ENCODE measurements at regions not wholly inside any gene's neighbourhood (a gene's known extent, or its start where the extent isn't known, plus 50 kb on each side); places are given as distances from the start of the nearest gene placed in this dataset.

- no peaks in the 10 kb centered on the region for H3K36me3 ChIP-seq (ENCODE audit: control insufficient read depth in 1 of 2, insufficient read depth in 2 of 2, low read length in 2 of 2)
- H3K9me3 ChIP-seq (ENCODE audit: control insufficient read depth in 1 of 2, low read length in 2 of 2) = peaks cover 31 to 34% of the 10 kb centered on the region in 2 donors
- H3K4me1 ChIP-seq (ENCODE audit: control insufficient read depth in 1 of 2, insufficient read depth in 2 of 2, low read length in 2 of 2) = no peaks in the 10 kb centered on the region
- no peak overlapping the region for H3K27ac ChIP-seq (ENCODE audit: low read depth, low read length)
- no peak overlapping the region for H3K9ac ChIP-seq (ENCODE audit: low read depth in 1 of 2, low read length in 2 of 2)
- H3K4me3 ChIP-seq (ENCODE audit: low read depth in 1 of 2, low read length in 2 of 2) = no peak overlapping the region
- H3K27me3 ChIP-seq (ENCODE audit: control insufficient read depth in 1 of 2, insufficient read depth in 2 of 2, low read length in 2 of 2) = no peaks in the 10 kb centered on the region
Measured at GRCh38 chr12:128120035-128120434, 146.9 kb upstream of the TMEM132C start.

GRCh38 chr12:128121424-128121823 is 145.5 kb upstream of the TMEM132C start:
- H3K4me1 ChIP-seq (ENCODE audit: control insufficient read depth in 1 of 2, insufficient read depth in 2 of 2, low read length in 2 of 2) = no peaks in the 10 kb centered on the region
- H3K9me3 ChIP-seq (ENCODE audit: control insufficient read depth in 1 of 2, low read length in 2 of 2) = peaks cover 32 to 33% of the 10 kb centered on the region in 2 donors
- H3K27ac ChIP-seq (ENCODE audit: low read depth, low read length) = no peak overlapping the region
- H3K9ac ChIP-seq (ENCODE audit: low read depth in 1 of 2, low read length in 2 of 2) = no peak overlapping the region
- H3K27me3 ChIP-seq (ENCODE audit: control insufficient read depth in 1 of 2, insufficient read depth in 2 of 2, low read length in 2 of 2) = no peaks in the 10 kb centered on the region
- no peak overlapping the region for H3K4me3 ChIP-seq (ENCODE audit: low read depth in 1 of 2, low read length in 2 of 2)
- no peaks in the 10 kb centered on the region for H3K36me3 ChIP-seq (ENCODE audit: control insufficient read depth in 1 of 2, insufficient read depth in 2 of 2, low read length in 2 of 2)

- no peaks in the 10 kb centered on the region for H3K4me1 ChIP-seq (ENCODE audit: control insufficient read depth in 1 of 2, insufficient read depth in 2 of 2, low read length in 2 of 2)
- no peak overlapping the region for H3K9ac ChIP-seq (ENCODE audit: low read depth in 1 of 2, low read length in 2 of 2)
- no peak overlapping the region for H3K27ac ChIP-seq (ENCODE audit: low read depth, low read length)
- H3K27me3 ChIP-seq (ENCODE audit: control insufficient read depth in 1 of 2, insufficient read depth in 2 of 2, low read length in 2 of 2) = no peaks in the 10 kb centered on the region
- no peaks in the 10 kb centered on the region for H3K36me3 ChIP-seq (ENCODE audit: control insufficient read depth in 1 of 2, insufficient read depth in 2 of 2, low read length in 2 of 2)
- peaks cover 27 to 32% of the 10 kb centered on the region in 2 donors for H3K9me3 ChIP-seq (ENCODE audit: control insufficient read depth in 1 of 2, low read length in 2 of 2)
- no peak overlapping the region for H3K4me3 ChIP-seq (ENCODE audit: low read depth in 1 of 2, low read length in 2 of 2)
Measured at GRCh38 chr12:128123096-128123495, 143.9 kb upstream of the TMEM132C start.

GRCh38 chr12:128131955-128132354 is 135.0 kb upstream of the TMEM132C start:
- Histone ChIP-seq H3K27me3 (ENCODE audit: control insufficient read depth in 1 of 2, insufficient read depth in 2 of 2, low read length in 2 of 2) (no peaks in the 10 kb centered on the region), H3K4me1 (ENCODE audit: control insufficient read depth in 1 of 2, insufficient read depth in 2 of 2, low read length in 2 of 2) (no peaks in the 10 kb centered on the region), H3K27ac (ENCODE audit: low read depth, low read length) (no peak overlapping the region), H3K36me3 (ENCODE audit: control insufficient read depth in 1 of 2, insufficient read depth in 2 of 2, low read length in 2 of 2) (no peaks in the 10 kb centered on the region), H3K9ac (ENCODE audit: low read depth in 1 of 2, low read length in 2 of 2) (no peak overlapping the region), H3K9me3 (ENCODE audit: control insufficient read depth in 1 of 2, low read length in 2 of 2) (peaks cover 4 to 9% of the 10 kb centered on the region in 2 donors), H3K4me3 (ENCODE audit: low read depth in 1 of 2, low read length in 2 of 2) (no peak overlapping the region)

- peaks cover 4 to 9% of the 10 kb centered on the region in 2 donors for H3K9me3 ChIP-seq (ENCODE audit: control insufficient read depth in 1 of 2, low read length in 2 of 2)
- H3K4me3 ChIP-seq (ENCODE audit: low read depth in 1 of 2, low read length in 2 of 2) = no peak overlapping the region
- no peaks in the 10 kb centered on the region for H3K4me1 ChIP-seq (ENCODE audit: control insufficient read depth in 1 of 2, insufficient read depth in 2 of 2, low read length in 2 of 2)
- H3K27ac ChIP-seq (ENCODE audit: low read depth, low read length) = no peak overlapping the region
- H3K9ac ChIP-seq (ENCODE audit: low read depth in 1 of 2, low read length in 2 of 2) = no peak overlapping the region
- H3K27me3 ChIP-seq (ENCODE audit: control insufficient read depth in 1 of 2, insufficient read depth in 2 of 2, low read length in 2 of 2) = no peaks in the 10 kb centered on the region
- no peaks in the 10 kb centered on the region for H3K36me3 ChIP-seq (ENCODE audit: control insufficient read depth in 1 of 2, insufficient read depth in 2 of 2, low read length in 2 of 2)
Measured at GRCh38 chr12:128133321-128134073, 133.5 kb upstream of the TMEM132C start.

GRCh38 chr12:128137140-128137539 is 129.8 kb upstream of the TMEM132C start:
- Histone ChIP-seq H3K9me3 (ENCODE audit: control insufficient read depth in 1 of 2, low read length in 2 of 2) (peaks cover 4 to 6% of the 10 kb centered on the region in 2 donors), H3K4me3 (ENCODE audit: low read depth in 1 of 2, low read length in 2 of 2) (no peak overlapping the region), H3K4me1 (ENCODE audit: control insufficient read depth in 1 of 2, insufficient read depth in 2 of 2, low read length in 2 of 2) (no peaks in the 10 kb centered on the region), H3K27me3 (ENCODE audit: control insufficient read depth in 1 of 2, insufficient read depth in 2 of 2, low read length in 2 of 2) (no peaks in the 10 kb centered on the region), H3K27ac (ENCODE audit: low read depth, low read length) (no peak overlapping the region), H3K9ac (ENCODE audit: low read depth in 1 of 2, low read length in 2 of 2) (no peak overlapping the region), H3K36me3 (ENCODE audit: control insufficient read depth in 1 of 2, insufficient read depth in 2 of 2, low read length in 2 of 2) (no peaks in the 10 kb centered on the region)

GRCh38 chr12:128138125-128138524 is 128.8 kb upstream of the TMEM132C start:
- no peak overlapping the region for H3K4me3 ChIP-seq (ENCODE audit: low read depth in 1 of 2, low read length in 2 of 2)
- no peaks in the 10 kb centered on the region for H3K4me1 ChIP-seq (ENCODE audit: control insufficient read depth in 1 of 2, insufficient read depth in 2 of 2, low read length in 2 of 2)
- H3K27me3 ChIP-seq (ENCODE audit: control insufficient read depth in 1 of 2, insufficient read depth in 2 of 2, low read length in 2 of 2) = no peaks in the 10 kb centered on the region
- H3K27ac ChIP-seq (ENCODE audit: low read depth, low read length) = no peak overlapping the region
- peaks cover 0 to 3% of the 10 kb centered on the region in 2 donors for H3K9me3 ChIP-seq (ENCODE audit: control insufficient read depth in 1 of 2, low read length in 2 of 2)
- no peaks in the 10 kb centered on the region for H3K36me3 ChIP-seq (ENCODE audit: control insufficient read depth in 1 of 2, insufficient read depth in 2 of 2, low read length in 2 of 2)
- no peak overlapping the region for H3K9ac ChIP-seq (ENCODE audit: low read depth in 1 of 2, low read length in 2 of 2)

- H3K27me3 ChIP-seq (ENCODE audit: control insufficient read depth in 1 of 2, insufficient read depth in 2 of 2, low read length in 2 of 2) = no peaks in the 10 kb centered on the region
- H3K4me1 ChIP-seq (ENCODE audit: control insufficient read depth in 1 of 2, insufficient read depth in 2 of 2, low read length in 2 of 2) = no peaks in the 10 kb centered on the region
- H3K36me3 ChIP-seq (ENCODE audit: control insufficient read depth in 1 of 2, insufficient read depth in 2 of 2, low read length in 2 of 2) = no peaks in the 10 kb centered on the region
- H3K9me3 ChIP-seq (ENCODE audit: control insufficient read depth in 1 of 2, low read length in 2 of 2) = peaks cover 0 to 10% of the 10 kb centered on the region in 2 donors
- no peak overlapping the region for H3K27ac ChIP-seq (ENCODE audit: low read depth, low read length)
- H3K4me3 ChIP-seq (ENCODE audit: low read depth in 1 of 2, low read length in 2 of 2) = no peak overlapping the region
- H3K9ac ChIP-seq (ENCODE audit: low read depth in 1 of 2, low read length in 2 of 2) = no peak overlapping the region
Measured at GRCh38 chr12:128140551-128140950, 126.4 kb upstream of the TMEM132C start.

GRCh38 chr12:128150961-128151360 is 116.0 kb upstream of the TMEM132C start:
- Histone ChIP-seq H3K9me3 (ENCODE audit: control insufficient read depth in 1 of 2, low read length in 2 of 2) (peaks cover 3 to 7% of the 10 kb centered on the region in 2 donors), H3K36me3 (ENCODE audit: control insufficient read depth in 1 of 2, insufficient read depth in 2 of 2, low read length in 2 of 2) (no peaks in the 10 kb centered on the region), H3K4me3 (ENCODE audit: low read depth in 1 of 2, low read length in 2 of 2) (no peak overlapping the region), H3K27ac (ENCODE audit: low read depth, low read length) (no peak overlapping the region), H3K4me1 (ENCODE audit: control insufficient read depth in 1 of 2, insufficient read depth in 2 of 2, low read length in 2 of 2) (no peaks in the 10 kb centered on the region), H3K27me3 (ENCODE audit: control insufficient read depth in 1 of 2, insufficient read depth in 2 of 2, low read length in 2 of 2) (no peaks in the 10 kb centered on the region), H3K9ac (ENCODE audit: low read depth in 1 of 2, low read length in 2 of 2) (no peak overlapping the region)

GRCh38 chr12:128155571-128155970 is 111.4 kb upstream of the TMEM132C start:
- H3K27me3 ChIP-seq (ENCODE audit: control insufficient read depth in 1 of 2, insufficient read depth in 2 of 2, low read length in 2 of 2) = no peaks in the 10 kb centered on the region
- H3K4me1 ChIP-seq (ENCODE audit: control insufficient read depth in 1 of 2, insufficient read depth in 2 of 2, low read length in 2 of 2) = no peaks in the 10 kb centered on the region
- no peak overlapping the region for H3K27ac ChIP-seq (ENCODE audit: low read depth, low read length)
- H3K36me3 ChIP-seq (ENCODE audit: control insufficient read depth in 1 of 2, insufficient read depth in 2 of 2, low read length in 2 of 2) = no peaks in the 10 kb centered on the region
- H3K4me3 ChIP-seq (ENCODE audit: low read depth in 1 of 2, low read length in 2 of 2) = no peak overlapping the region
- no peak overlapping the region for H3K9ac ChIP-seq (ENCODE audit: low read depth in 1 of 2, low read length in 2 of 2)
- peaks cover 3 to 7% of the 10 kb centered on the region in 2 donors for H3K9me3 ChIP-seq (ENCODE audit: control insufficient read depth in 1 of 2, low read length in 2 of 2)
